CD14-positive monocyte (primary cell): ENCODE measurements at regions not wholly inside any gene's neighbourhood (a gene's known extent, or its start where the extent isn't known, plus 50 kb on each side); places are given as distances from the start of the nearest gene placed in this dataset.
A peak's percentile ranks its signal among the peaks of the same experiment; 100 is the strongest.

ENCODE experiments used
- DNase-seq, 3 donors: peaks; one replicate each; pipeline ENCODE4 v3.0.0-alpha.2; 2011 to 2022
- H2AFZ ChIP-seq: 2 replicates; pipeline ENCODE4 v1.6.0; 2012; ENCODE audit warnings: mild to moderate bottlenecking, low read depth, low read length, inconsistent platforms; ENCODE audit not compliant: insufficient read depth, poor library complexity, severe bottlenecking
- H3K27ac ChIP-seq, 2 donors: 1 replicate in 1 of 2; 2 replicates in 1 of 2; pipeline ENCODE4 v1.5.1; 2012 to 2013; ENCODE audit warnings: low read length in 2 of 2, control low read depth in 1 of 2, inconsistent platforms in 1 of 2, low read depth in 1 of 2, mild to moderate bottlenecking in 1 of 2
- H3K27me3 ChIP-seq, 2 donors: one replicate each; pipeline versions ENCODE4 v1.6.0 to v1.6.1; 2011 to 2013; ENCODE audit warnings: low read length in 2 of 2; ENCODE audit not compliant: control insufficient read depth in 2 of 2, insufficient read depth in 2 of 2
- H3K36me3 ChIP-seq, 2 donors: replicated peaks in 1 of 2; 1 replicate in 1 of 2; 2 replicates in 1 of 2; pipeline versions ENCODE4 v1.5.1 to v1.6.1; 2012 to 2013; ENCODE audit warnings: low read length in 2 of 2, control low read depth in 1 of 2, inconsistent platforms in 1 of 2, mild to moderate bottlenecking in 1 of 2; ENCODE audit not compliant: insufficient read depth in 2 of 2, control insufficient read depth in 1 of 2
- H3K4me1 ChIP-seq, 2 donors: 1 replicate in 1 of 2; 2 replicates in 1 of 2; pipeline versions ENCODE4 v1.5.1 to v1.6.1; 2012 to 2013; ENCODE audit warnings: low read length in 2 of 2, control low read depth in 1 of 2, inconsistent platforms in 1 of 2, mild to moderate bottlenecking in 1 of 2, moderate library complexity in 1 of 2; ENCODE audit not compliant: insufficient read depth in 2 of 2, control insufficient read depth in 1 of 2
- H3K4me2 ChIP-seq: replicated peaks from 2 replicates; pipeline ENCODE3; 2012; ENCODE audit warnings: low read length, moderate library complexity, mild to moderate bottlenecking; ENCODE audit not compliant: poor library complexity, severe bottlenecking; ENCODE audit errors: extremely low read depth
- H3K4me3 ChIP-seq, 3 experiments: fragments of 200-600 bp in 1 of 3; sonication (generic) in 1 of 3; replicated peaks in 1 of 3; 1 replicate in 2 of 3; 2 replicates in 1 of 3; pipeline ENCODE4 v1.5.1; 2011 to 2013; ENCODE audit warnings: low read length in 3 of 3, mild to moderate bottlenecking in 3 of 3, control low read depth in 2 of 3, low read depth in 2 of 3, inconsistent platforms in 1 of 3, moderate library complexity in 1 of 3
- H3K79me2 ChIP-seq: 2 replicates; pipeline ENCODE4 v1.6.0; 2012; ENCODE audit warnings: mild to moderate bottlenecking, control low read depth, inconsistent platforms, low read length, moderate library complexity; ENCODE audit not compliant: insufficient read depth
- H3K9ac ChIP-seq: 2 replicates; pipeline ENCODE4 v1.6.0; 2017; ENCODE audit warnings: low read length, mild to moderate bottlenecking; ENCODE audit not compliant: insufficient read depth, poor library complexity, severe bottlenecking
- H3K9me3 ChIP-seq, 2 donors: replicated peaks in 1 of 2; 1 replicate in 1 of 2; 2 replicates in 1 of 2; pipeline versions ENCODE4 v1.5.1 to v1.6.1; 2012 to 2013; ENCODE audit warnings: low read length in 2 of 2, control low read depth in 1 of 2; ENCODE audit not compliant: control insufficient read depth in 1 of 2, insufficient read depth in 1 of 2
- H4K20me1 ChIP-seq: 2 replicates; pipeline ENCODE4 v1.6.0; 2012; ENCODE audit warnings: mild to moderate bottlenecking, low read length, control low read depth, moderate library complexity; ENCODE audit not compliant: insufficient read depth
- H3K27ac Mint-ChIP-seq, 7 donors: one replicate each; pipeline ENCODE4 v1.8.0; 2020; ENCODE audit warnings: mild to moderate bottlenecking in 7 of 7, mixed read lengths in 7 of 7, moderate library complexity in 6 of 7, inconsistent platforms in 2 of 7
- H3K27me3 Mint-ChIP-seq, 3 donors: one replicate each; pipeline ENCODE4 v1.8.0; 2021 to 2022; ENCODE audit warnings: low read depth in 3 of 3, mild to moderate bottlenecking in 3 of 3, mixed read lengths in 3 of 3, moderate library complexity in 3 of 3, inconsistent platforms in 1 of 3
- H3K36me3 Mint-ChIP-seq, 2 donors: one replicate each; pipeline ENCODE4 v1.8.0; 2020; ENCODE audit warnings: mixed read lengths in 2 of 2, inconsistent platforms in 1 of 2, mild to moderate bottlenecking in 1 of 2
- H3K4me1 Mint-ChIP-seq: one replicate; pipeline ENCODE4 v1.8.0; 2020; ENCODE audit warnings: mild to moderate bottlenecking, mixed read lengths
- H3K4me3 Mint-ChIP-seq, 2 donors: one replicate each; pipeline ENCODE4 v1.8.0; 2020; ENCODE audit warnings: mild to moderate bottlenecking in 2 of 2, mixed read lengths in 2 of 2, moderate library complexity in 1 of 2
- H3K9me3 Mint-ChIP-seq, 7 donors: one replicate each; pipeline ENCODE4 v1.8.0; 2020 to 2022; ENCODE audit warnings: mixed read lengths in 7 of 7, mild to moderate bottlenecking in 6 of 7, moderate library complexity in 6 of 7, inconsistent platforms in 2 of 7
- CTCF ChIP-seq: fragments of 200-600 bp; IDR thresholded peaks from one replicate; pipeline ENCODE4 v1.8.0; 2022; ENCODE audit warnings: antibody characterized with exemption, mild to moderate bottlenecking
- WGBS: methylation state at CpG from one replicate; pipeline ENCODE4 v1.1.5; 2013; ENCODE audit warnings: missing lambda C conversion rate; ENCODE audit not compliant: insufficient coverage; 5-methylcytosine and 5-hydroxymethylcytosine counted together
- intact Hi-C, 2 donors: fragments of 100-400 bp; cut with micrococcal nuclease; formaldehyde crosslinking; loops; one replicate each; pipeline versions ENCODE4 v1.15.0 to v1.15.1; 2023

- H3K9me3 ChIP-seq = no peaks in the 10 kb centered on the region
- no peak overlapping the region for H3K9ac ChIP-seq
- Mint-ChIP-seq H3K9me3 (no peaks in the 10 kb centered on the region), H3K4me3 (no peak overlapping the region), H3K27me3 (no peaks in the 10 kb centered on the region), H3K4me1 (no peaks in the 10 kb centered on the region), H3K27ac (no peak overlapping the region), H3K36me3 (no peaks in the 10 kb centered on the region)
- no peak overlapping the region for H3K4me3 ChIP-seq
- H3K79me2 ChIP-seq = no peaks in the 10 kb centered on the region
- no peak overlapping the region for H2AFZ ChIP-seq
- intact Hi-C loops = no loop called here
- H3K36me3 ChIP-seq = no peaks in the 10 kb centered on the region
- no peak for TF ChIP-seq CTCF
- H4K20me1 ChIP-seq = no peaks in the 10 kb centered on the region
- DNase-seq = no peak
- no peaks in the 10 kb centered on the region for H3K4me1 ChIP-seq
- no peak overlapping the region for H3K27ac ChIP-seq
- 100% methylated on average over 2 of the region's 4 CpGs for WGBS
- no peaks in the 10 kb centered on the region for H3K27me3 ChIP-seq
- no peak overlapping the region for H3K4me2 ChIP-seq
These were observed 92.7 kb upstream of the ATP1B1 start for GRCh38 chr1:169013821-169014220.

DNA sequence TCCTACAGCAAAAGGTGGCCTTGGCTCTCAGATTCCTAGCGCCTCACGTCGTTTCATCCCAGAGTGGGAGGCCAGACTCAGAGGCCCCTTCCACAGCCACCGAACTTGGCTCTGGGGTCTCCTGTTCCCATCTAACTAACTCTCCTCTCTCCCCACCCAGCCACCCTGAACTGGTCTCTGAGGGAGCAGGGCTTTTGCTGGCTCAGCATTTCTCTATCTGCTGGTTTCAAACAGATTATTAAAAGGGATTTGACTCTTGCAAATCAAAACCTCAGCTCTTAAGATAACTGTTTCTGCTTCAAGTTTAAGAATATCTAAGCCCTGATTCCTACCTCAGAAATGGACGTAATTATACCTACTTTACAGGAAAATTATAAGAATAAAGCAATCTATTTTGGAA is 91.0 kb upstream of the ATP1B1 start:
- Histone ChIP-seq H2AFZ (no peak overlapping the region), H3K27ac (no peak overlapping the region), H4K20me1 (no peaks in the 10 kb centered on the region), H3K4me1 (no peaks in the 10 kb centered on the region), H3K9me3 (no peaks in the 10 kb centered on the region), H3K4me3 (no peak overlapping the region), H3K36me3 (no peaks in the 10 kb centered on the region), H3K79me2 (no peaks in the 10 kb centered on the region), H3K9ac (no peak overlapping the region), H3K27me3 (no peaks in the 10 kb centered on the region), H3K4me2 (no peak overlapping the region)
- H3K36me3 Mint-ChIP-seq = no peaks in the 10 kb centered on the region
- no peaks in the 10 kb centered on the region for H3K4me1 Mint-ChIP-seq
- intact Hi-C loops = no loop called here
- H3K27me3 Mint-ChIP-seq = peaks cover 0 to 3% (median 0%) of the 10 kb centered on the region in 3 donors
- H3K9me3 Mint-ChIP-seq = no peaks in the 10 kb centered on the region
- no peak overlapping the region for H3K4me3 Mint-ChIP-seq
- peak overlapping the region in 1 of 7 donors; percentile 41 for H3K27ac Mint-ChIP-seq
- 84% methylated on average over 4 of the region's 5 CpGs for WGBS
- TF ChIP-seq CTCF = no peak
- no peak for DNase-seq
